CD14-positive monocyte (primary cell): ENCODE measurements at regions not wholly inside any gene's neighbourhood (a gene's known extent, or its start where the extent isn't known, plus 50 kb on each side); places are given as distances from the start of the nearest gene placed in this dataset.

ENCODE experiments used
- DNase-seq, 3 donors: peaks; one replicate each; pipeline ENCODE4 v3.0.0-alpha.2; 2011 to 2022
- H2AFZ ChIP-seq: 2 replicates; pipeline ENCODE4 v1.6.0; 2012; ENCODE audit warnings: mild to moderate bottlenecking, low read depth, low read length, inconsistent platforms; ENCODE audit not compliant: insufficient read depth, poor library complexity, severe bottlenecking
- H3K27ac ChIP-seq, 2 donors: 1 replicate in 1 of 2; 2 replicates in 1 of 2; pipeline ENCODE4 v1.5.1; 2012 to 2013; ENCODE audit warnings: low read length in 2 of 2, control low read depth in 1 of 2, inconsistent platforms in 1 of 2, low read depth in 1 of 2, mild to moderate bottlenecking in 1 of 2
- H3K27me3 ChIP-seq, 2 donors: one replicate each; pipeline versions ENCODE4 v1.6.0 to v1.6.1; 2011 to 2013; ENCODE audit warnings: low read length in 2 of 2; ENCODE audit not compliant: control insufficient read depth in 2 of 2, insufficient read depth in 2 of 2
- H3K36me3 ChIP-seq, 2 donors: replicated peaks in 1 of 2; 1 replicate in 1 of 2; 2 replicates in 1 of 2; pipeline versions ENCODE4 v1.5.1 to v1.6.1; 2012 to 2013; ENCODE audit warnings: low read length in 2 of 2, control low read depth in 1 of 2, inconsistent platforms in 1 of 2, mild to moderate bottlenecking in 1 of 2; ENCODE audit not compliant: insufficient read depth in 2 of 2, control insufficient read depth in 1 of 2
- H3K4me1 ChIP-seq, 2 donors: 1 replicate in 1 of 2; 2 replicates in 1 of 2; pipeline versions ENCODE4 v1.5.1 to v1.6.1; 2012 to 2013; ENCODE audit warnings: low read length in 2 of 2, control low read depth in 1 of 2, inconsistent platforms in 1 of 2, mild to moderate bottlenecking in 1 of 2, moderate library complexity in 1 of 2; ENCODE audit not compliant: insufficient read depth in 2 of 2, control insufficient read depth in 1 of 2
- H3K4me2 ChIP-seq: replicated peaks from 2 replicates; pipeline ENCODE3; 2012; ENCODE audit warnings: low read length, moderate library complexity, mild to moderate bottlenecking; ENCODE audit not compliant: poor library complexity, severe bottlenecking; ENCODE audit errors: extremely low read depth
- H3K4me3 ChIP-seq, 3 experiments: fragments of 200-600 bp in 1 of 3; sonication (generic) in 1 of 3; replicated peaks in 1 of 3; 1 replicate in 2 of 3; 2 replicates in 1 of 3; pipeline ENCODE4 v1.5.1; 2011 to 2013; ENCODE audit warnings: low read length in 3 of 3, mild to moderate bottlenecking in 3 of 3, control low read depth in 2 of 3, low read depth in 2 of 3, inconsistent platforms in 1 of 3, moderate library complexity in 1 of 3
- H3K79me2 ChIP-seq: 2 replicates; pipeline ENCODE4 v1.6.0; 2012; ENCODE audit warnings: mild to moderate bottlenecking, control low read depth, inconsistent platforms, low read length, moderate library complexity; ENCODE audit not compliant: insufficient read depth
- H3K9ac ChIP-seq: 2 replicates; pipeline ENCODE4 v1.6.0; 2017; ENCODE audit warnings: low read length, mild to moderate bottlenecking; ENCODE audit not compliant: insufficient read depth, poor library complexity, severe bottlenecking
- H3K9me3 ChIP-seq, 2 donors: replicated peaks in 1 of 2; 1 replicate in 1 of 2; 2 replicates in 1 of 2; pipeline versions ENCODE4 v1.5.1 to v1.6.1; 2012 to 2013; ENCODE audit warnings: low read length in 2 of 2, control low read depth in 1 of 2; ENCODE audit not compliant: control insufficient read depth in 1 of 2, insufficient read depth in 1 of 2
- H4K20me1 ChIP-seq: 2 replicates; pipeline ENCODE4 v1.6.0; 2012; ENCODE audit warnings: mild to moderate bottlenecking, low read length, control low read depth, moderate library complexity; ENCODE audit not compliant: insufficient read depth
- H3K27ac Mint-ChIP-seq, 7 donors: one replicate each; pipeline ENCODE4 v1.8.0; 2020; ENCODE audit warnings: mild to moderate bottlenecking in 7 of 7, mixed read lengths in 7 of 7, moderate library complexity in 6 of 7, inconsistent platforms in 2 of 7
- H3K27me3 Mint-ChIP-seq, 3 donors: one replicate each; pipeline ENCODE4 v1.8.0; 2021 to 2022; ENCODE audit warnings: low read depth in 3 of 3, mild to moderate bottlenecking in 3 of 3, mixed read lengths in 3 of 3, moderate library complexity in 3 of 3, inconsistent platforms in 1 of 3
- H3K36me3 Mint-ChIP-seq, 2 donors: one replicate each; pipeline ENCODE4 v1.8.0; 2020; ENCODE audit warnings: mixed read lengths in 2 of 2, inconsistent platforms in 1 of 2, mild to moderate bottlenecking in 1 of 2
- H3K4me1 Mint-ChIP-seq: one replicate; pipeline ENCODE4 v1.8.0; 2020; ENCODE audit warnings: mild to moderate bottlenecking, mixed read lengths
- H3K4me3 Mint-ChIP-seq, 2 donors: one replicate each; pipeline ENCODE4 v1.8.0; 2020; ENCODE audit warnings: mild to moderate bottlenecking in 2 of 2, mixed read lengths in 2 of 2, moderate library complexity in 1 of 2
- H3K9me3 Mint-ChIP-seq, 7 donors: one replicate each; pipeline ENCODE4 v1.8.0; 2020 to 2022; ENCODE audit warnings: mixed read lengths in 7 of 7, mild to moderate bottlenecking in 6 of 7, moderate library complexity in 6 of 7, inconsistent platforms in 2 of 7
- CTCF ChIP-seq: fragments of 200-600 bp; IDR thresholded peaks from one replicate; pipeline ENCODE4 v1.8.0; 2022; ENCODE audit warnings: antibody characterized with exemption, mild to moderate bottlenecking
- WGBS: methylation state at CpG from one replicate; pipeline ENCODE4 v1.1.5; 2013; ENCODE audit warnings: missing lambda C conversion rate; ENCODE audit not compliant: insufficient coverage; 5-methylcytosine and 5-hydroxymethylcytosine counted together
- intact Hi-C, 2 donors: fragments of 100-400 bp; cut with micrococcal nuclease; formaldehyde crosslinking; loops; one replicate each; pipeline versions ENCODE4 v1.15.0 to v1.15.1; 2023

GRCh38 chr1:8118031-8118451, 91.9 kb upstream of the ERRFI1 start:
- intact Hi-C loops = no loop called here
- TF ChIP-seq CTCF = no peak
- Histone ChIP-seq H2AFZ (no peak overlapping the region), H3K4me2 (no peak overlapping the region), H3K4me1 (peaks cover 30 to 36% of the 10 kb centered on the region in 2 donors), H3K4me3 (no peak overlapping the region), H3K79me2 (no peaks in the 10 kb centered on the region), H4K20me1 (no peaks in the 10 kb centered on the region), H3K9ac (no peak overlapping the region), H3K9me3 (no peaks in the 10 kb centered on the region), H3K36me3 (no peaks in the 10 kb centered on the region), H3K27me3 (no peaks in the 10 kb centered on the region), H3K27ac (no peak overlapping the region)
- Mint-ChIP-seq H3K4me3 (no peak overlapping the region), H3K36me3 (peaks cover 0 to 2% of the 10 kb centered on the region in 2 donors), H3K4me1 (peaks cover 34% of the 10 kb centered on the region), H3K27me3 (peaks cover 3 to 9% (median 6%) of the 10 kb centered on the region in 3 donors), H3K9me3 (peaks cover 0 to 2% (median 0%) of the 10 kb centered on the region in 7 donors), H3K27ac (peak overlapping the region in 1 of 7 donors; percentile 31)
- WGBS = 93% methylated on average over 6 of the region's 7 CpGs
- DNase-seq = no peak

- Histone ChIP-seq H3K4me2 (peak overlapping the region; percentile 40), H3K9ac (no peak overlapping the region), H3K27ac (peak overlapping the region in 1 of 2 donors; percentile 17), H3K79me2 (no peaks in the 10 kb centered on the region), H3K27me3 (no peaks in the 10 kb centered on the region), H3K36me3 (no peaks in the 10 kb centered on the region), H4K20me1 (no peaks in the 10 kb centered on the region), H3K4me3 (peak overlapping the region in 1 of 3 experiments; percentile 29), H2AFZ (peak overlapping the region; percentile 59), H3K4me1 (peaks cover 27 to 33% of the 10 kb centered on the region in 2 donors), H3K9me3 (no peaks in the 10 kb centered on the region)
- Mint-ChIP-seq H3K4me1 (peaks cover 30% of the 10 kb centered on the region), H3K9me3 (peaks cover 0 to 1% (median 0%) of the 10 kb centered on the region in 7 donors), H3K27me3 (peaks cover 0 to 8% (median 4%) of the 10 kb centered on the region in 3 donors), H3K36me3 (peaks cover 0 to 2% of the 10 kb centered on the region in 2 donors), H3K27ac (peak overlapping the region in 6 of 7 donors; percentile 53 to 72 (median 58)), H3K4me3 (no peak overlapping the region)
- no peak for DNase-seq
- intact Hi-C loops = no loop called here
- WGBS = 37% methylated on average over 3 of the region's 6 CpGs
- TF ChIP-seq CTCF = no peak
These were observed 90.8 kb upstream of the ERRFI1 start for GRCh38 chr1:8116894-8117264.
